EH (cell line): ENCODE measurements at regions not wholly inside any gene's neighbourhood (a gene's known extent, or its start where the extent isn't known, plus 50 kb on each side); places are given as distances from the start of the nearest gene placed in this dataset.
A peak's percentile ranks its signal among the peaks of the same experiment; 100 is the strongest.

Source experiments
- DNase-seq: peaks from one replicate; pipeline ENCODE4 v3.0.0-alpha.2; 2015; ENCODE audit warnings: low read depth

GRCh38 chr20:40491009-40491590 is 197.9 kb downstream of the MAFB start:
- no peak for DNase-seq

GRCh38 chr20:40489886-40490285 is 199.2 kb downstream of the MAFB start:
- peak; percentile 79 for DNase-seq

DNA sequence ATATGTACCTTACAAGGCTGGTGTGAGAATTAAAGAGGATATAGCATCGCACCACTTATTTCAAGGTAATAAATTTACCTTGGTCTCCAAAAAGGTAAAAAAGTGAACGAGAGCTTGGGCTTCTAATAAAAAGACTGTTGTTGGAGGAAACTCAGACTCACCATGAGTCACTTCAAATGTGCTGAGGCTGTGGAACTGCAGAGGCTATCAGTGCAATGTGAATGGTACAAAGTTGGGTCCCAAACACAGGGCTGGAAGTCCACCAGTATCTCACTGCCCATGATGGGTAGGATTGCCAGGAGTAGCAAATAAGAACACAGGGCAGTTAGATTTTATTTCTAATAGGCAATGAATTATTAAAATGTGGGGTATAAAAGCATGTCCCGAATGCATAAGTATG is 200.6 kb downstream of the MAFB start:
- DNase-seq, result no peak

GRCh38 chr20:40486297-40486696 is 202.7 kb downstream of the MAFB start:
- DNase-seq, result no peak

GRCh38 chr20:40481743-40482458 is 207.1 kb downstream of the MAFB start:
- DNase-seq, result no peak

- no peak for DNase-seq
Observed at GRCh38 chr20:40481337-40481736, 207.7 kb downstream of the MAFB start.

DNA sequence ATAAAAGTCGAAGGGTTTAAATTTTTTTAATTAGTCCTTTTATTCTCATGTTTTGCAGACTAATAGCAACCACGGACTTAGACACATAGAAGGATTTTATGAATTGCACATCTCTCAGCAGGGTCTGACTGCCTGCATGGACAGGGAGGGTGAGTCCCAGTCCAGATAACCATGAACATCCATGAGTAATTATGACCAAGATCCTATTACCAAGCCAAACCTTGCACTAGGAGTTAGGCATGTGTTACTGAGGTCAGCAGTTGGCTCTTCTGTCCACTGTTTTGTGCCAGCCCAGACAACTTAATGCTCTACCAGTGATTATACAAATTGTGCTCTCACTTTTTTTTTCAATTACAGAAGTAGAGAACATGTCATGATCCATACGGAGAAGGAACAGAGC is 211.2 kb downstream of the MAFB start:
- DNase-seq, result no peak

DNA sequence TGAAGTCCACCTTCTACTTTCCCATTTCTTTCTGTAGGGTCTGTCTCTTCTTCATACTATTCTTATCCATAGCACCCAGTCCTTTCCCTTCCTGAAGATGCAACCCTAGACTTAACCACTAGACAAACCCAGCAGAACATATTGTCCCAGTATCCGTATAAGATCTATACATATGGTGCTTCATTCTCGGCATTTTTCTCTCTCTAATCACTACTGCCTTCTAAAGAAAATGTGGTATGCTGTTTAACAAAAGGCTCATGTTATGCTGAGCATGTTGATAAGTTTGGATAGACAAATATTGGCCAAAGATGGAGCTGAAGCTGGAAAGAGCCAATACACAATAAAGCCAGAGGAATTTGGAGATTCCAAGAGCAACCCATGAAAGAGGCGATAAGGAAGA is 212.6 kb downstream of the MAFB start:
- no peak for DNase-seq

GRCh38 chr20:40472905-40473304 is 216.1 kb downstream of the MAFB start:
- DNase-seq, result no peak

- DNase-seq, result no peak
Observed at GRCh38 chr20:40471261-40471629, 217.8 kb downstream of the MAFB start.

GRCh38 chr20:40470445-40471260 is 218.4 kb downstream of the MAFB start:
- no peak for DNase-seq

DNA sequence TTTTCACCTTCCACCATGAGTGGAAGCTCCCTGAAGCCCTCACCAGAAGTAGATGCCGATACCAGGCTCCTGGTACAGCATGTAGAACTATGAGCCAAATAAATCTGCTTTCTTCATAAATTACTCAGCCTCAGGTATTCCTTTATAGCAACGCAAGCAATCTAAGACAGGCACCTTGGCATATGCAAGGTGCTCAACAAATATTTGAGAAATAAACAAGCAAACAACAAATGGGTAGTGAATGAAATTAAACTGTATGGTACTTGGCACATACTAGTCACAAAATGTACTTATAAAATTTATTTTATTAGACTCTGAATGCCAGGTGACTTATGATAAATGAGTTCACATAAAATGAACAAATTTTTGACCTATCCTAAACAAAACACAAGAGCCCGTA is 220.3 kb downstream of the MAFB start:
- DNase-seq, result no peak

DNA sequence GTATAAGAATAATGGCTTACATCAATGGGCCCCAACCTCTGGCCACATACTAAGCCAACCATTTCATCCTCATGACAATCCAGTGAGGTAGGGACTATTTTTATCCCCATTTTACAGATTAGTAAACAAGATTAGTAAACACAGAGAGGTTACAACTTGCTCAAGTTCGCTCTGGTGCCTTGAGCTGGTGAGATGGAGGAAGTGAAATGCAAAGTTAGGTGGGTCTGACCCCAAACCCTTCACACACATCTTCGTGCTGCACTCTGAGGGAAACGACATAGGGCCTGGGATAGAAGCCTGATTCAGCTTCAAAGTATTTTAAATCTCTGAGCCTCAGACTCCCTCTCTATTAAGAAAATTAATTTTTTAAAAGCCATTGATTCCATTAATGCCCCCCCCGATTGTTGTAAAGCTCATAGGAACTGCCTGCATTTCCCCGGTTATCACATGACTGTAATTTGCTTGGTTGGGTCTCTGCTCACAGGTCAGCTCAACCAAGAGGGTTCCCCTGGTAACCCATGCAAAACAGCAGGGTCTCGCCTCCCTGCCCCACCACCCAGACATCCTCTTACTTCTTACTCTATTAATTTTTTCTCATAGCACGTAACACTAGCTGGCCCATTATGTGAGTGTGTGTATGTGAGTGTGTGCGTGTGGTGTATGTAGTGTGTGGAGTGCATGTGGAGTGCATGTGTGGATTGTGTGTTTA is 221.2 kb downstream of the MAFB start:
- no peak for DNase-seq

GRCh38 chr20:40467067-40467466 is 222.0 kb downstream of the MAFB start:
- no peak for DNase-seq

- no peak for DNase-seq
Observed at GRCh38 chr20:40464731-40465208, 224.3 kb downstream of the MAFB start.

DNA sequence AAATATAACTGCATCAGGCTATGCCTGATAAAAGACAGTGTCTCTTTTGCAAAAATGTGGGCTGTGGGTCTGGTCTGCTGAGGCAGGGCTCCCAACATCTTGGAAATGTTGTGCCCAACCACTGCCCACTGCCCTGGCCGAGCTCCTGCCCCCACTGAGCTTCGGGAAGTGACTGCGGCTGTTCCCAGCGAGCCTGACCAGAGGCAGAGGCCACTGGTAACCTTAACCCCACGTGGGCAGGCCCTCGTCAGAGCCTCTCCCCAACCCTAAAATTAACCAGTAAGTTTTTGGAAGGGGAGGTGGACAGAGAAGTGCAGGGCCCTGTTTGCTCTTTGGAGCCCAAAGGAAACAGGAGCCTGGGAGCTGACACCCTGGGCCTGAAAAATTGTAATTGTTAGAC is 225.9 kb downstream of the MAFB start:
- no peak for DNase-seq

- no peak for DNase-seq
Observed at GRCh38 chr20:40462566-40462965, 226.5 kb downstream of the MAFB start.

DNA sequence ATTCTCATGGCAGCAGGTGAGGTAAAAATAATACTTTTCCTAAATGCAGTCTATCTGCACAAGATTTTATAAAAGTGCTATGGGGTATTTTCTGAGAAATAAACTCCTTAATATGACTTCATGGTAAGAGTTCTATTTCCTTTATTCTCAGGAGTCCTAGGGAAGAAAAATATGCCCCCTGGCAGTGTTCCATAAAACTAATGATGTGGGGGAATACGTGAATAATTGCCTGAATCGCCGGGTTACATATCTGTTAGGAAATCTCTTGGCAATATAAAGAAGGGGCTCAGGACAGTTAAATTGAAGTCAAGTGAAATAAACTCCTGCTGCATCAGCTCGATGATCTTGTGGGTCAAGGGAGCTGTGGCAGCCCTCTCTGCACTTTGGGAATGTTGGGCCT is 229.7 kb downstream of the MAFB start:
- no peak for DNase-seq

DNA sequence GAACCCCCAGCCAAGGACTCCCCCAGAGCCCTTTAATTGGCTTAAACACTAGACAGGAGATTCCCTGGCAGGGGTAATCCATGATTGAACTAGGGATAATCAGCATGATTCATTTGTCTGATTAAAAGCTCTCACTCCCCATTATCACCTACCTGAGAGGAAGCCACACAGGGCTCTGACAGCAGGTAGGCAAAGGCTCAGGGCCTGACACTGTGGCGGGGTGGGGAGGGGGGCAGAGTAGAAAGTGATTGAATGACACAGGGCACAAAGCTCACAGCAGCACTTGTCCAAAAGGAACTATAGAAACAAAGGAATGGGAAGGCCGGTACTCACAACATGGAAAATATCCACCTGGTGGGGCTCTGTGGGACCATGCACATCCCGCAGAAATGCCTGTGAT is 231.6 kb downstream of the MAFB start:
- DNase-seq, result no peak

- no peak for DNase-seq
Observed at GRCh38 chr20:40452758-40453157, 236.3 kb downstream of the MAFB start.

GRCh38 chr20:40451552-40451951 is 237.5 kb downstream of the MAFB start:
- no peak for DNase-seq

- no peak for DNase-seq
Observed at GRCh38 chr20:40449974-40450616, 238.9 kb downstream of the MAFB start.
